ENCODE measurements at regions not wholly inside any gene's neighbourhood (a gene's known extent, or its start where the extent isn't known, plus 50 kb on each side); places are given as distances from the start of the nearest gene placed in this dataset.

DNA sequence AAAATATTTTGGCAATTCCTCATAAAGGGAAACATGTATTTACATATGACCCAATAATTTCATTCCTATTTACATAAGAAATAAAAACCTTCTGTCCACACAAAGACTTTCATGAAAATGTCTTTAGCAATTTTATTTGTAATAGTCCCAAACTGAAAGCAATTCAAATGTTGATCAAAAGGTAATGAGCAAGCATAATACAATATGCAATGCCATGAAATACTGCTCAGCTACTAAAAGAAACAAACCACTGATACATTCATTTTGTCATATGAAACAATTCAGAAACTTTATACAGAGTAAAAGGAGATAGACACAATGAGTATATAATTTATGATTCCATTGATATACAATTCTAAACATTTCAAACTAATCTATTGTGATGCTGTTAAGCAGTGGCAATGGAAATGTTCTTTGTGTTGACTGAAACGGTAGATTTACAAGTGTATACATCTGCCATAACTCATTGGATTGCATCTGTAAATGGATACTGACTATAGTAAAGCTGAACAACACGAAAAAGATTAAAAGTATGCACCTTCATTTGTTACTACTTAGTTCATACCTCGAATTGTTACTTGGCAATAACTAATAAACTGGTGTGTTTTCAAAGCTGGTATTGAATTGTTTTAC, 335.6 kb downstream of the GASK1B start:
- no peak for TF ChIP-seq POLR2A (IDR thresholded peaks at IDR 0.05)
- TF ChIP-seq, protein P1, sequence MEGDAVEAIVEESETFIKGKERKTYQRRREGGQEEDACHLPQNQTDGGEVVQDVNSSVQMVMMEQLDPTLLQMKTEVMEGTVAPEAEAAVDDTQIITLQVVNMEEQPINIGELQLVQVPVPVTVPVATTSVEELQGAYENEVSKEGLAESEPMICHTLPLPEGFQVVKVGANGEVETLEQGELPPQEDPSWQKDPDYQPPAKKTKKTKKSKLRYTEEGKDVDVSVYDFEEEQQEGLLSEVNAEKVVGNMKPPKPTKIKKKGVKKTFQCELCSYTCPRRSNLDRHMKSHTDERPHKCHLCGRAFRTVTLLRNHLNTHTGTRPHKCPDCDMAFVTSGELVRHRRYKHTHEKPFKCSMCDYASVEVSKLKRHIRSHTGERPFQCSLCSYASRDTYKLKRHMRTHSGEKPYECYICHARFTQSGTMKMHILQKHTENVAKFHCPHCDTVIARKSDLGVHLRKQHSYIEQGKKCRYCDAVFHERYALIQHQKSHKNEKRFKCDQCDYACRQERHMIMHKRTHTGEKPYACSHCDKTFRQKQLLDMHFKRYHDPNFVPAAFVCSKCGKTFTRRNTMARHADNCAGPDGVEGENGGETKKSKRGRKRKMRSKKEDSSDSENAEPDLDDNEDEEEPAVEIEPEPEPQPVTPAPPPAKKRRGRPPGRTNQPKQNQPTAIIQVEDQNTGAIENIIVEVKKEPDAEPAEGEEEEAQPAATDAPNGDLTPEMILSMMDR (IDR thresholded peaks at IDR 0.05) = no peak

Data from testis (tissue), 2 donors.